WI38 (cell line): ENCODE measurements at regions not wholly inside any gene's neighbourhood (a gene's known extent, or its start where the extent isn't known, plus 50 kb on each side); places are given as distances from the start of the nearest gene placed in this dataset.

Experiments
- H3K4me3 ChIP-seq: 2 replicates; pipeline ENCODE4 v1.5.1; 2011; ENCODE audit warnings: low read depth, mild to moderate bottlenecking, control low read depth, low read length
- CTCF ChIP-seq: IDR thresholded peaks from 2 replicates; pipeline ENCODE4 v1.5.1; 2012; ENCODE audit warnings: low read depth, mild to moderate bottlenecking, control low read depth, low read length

- no peak overlapping the region for H3K4me3 ChIP-seq
- no peak for TF ChIP-seq CTCF
These were observed 380.8 kb upstream of the MEIS2 start for GRCh38 chr15:37481126-37481525.

- H3K4me3 ChIP-seq: no peak overlapping the region
- TF ChIP-seq CTCF: no peak
These were observed 383.4 kb upstream of the MEIS2 start for GRCh38 chr15:37483779-37484178.

- TF ChIP-seq CTCF: no peak
- H3K4me3 ChIP-seq: no peak overlapping the region
These were observed 384.7 kb upstream of the MEIS2 start for GRCh38 chr15:37485056-37485455.

GRCh38 chr15:37490707-37491106, 390.4 kb upstream of the MEIS2 start:
- no peak overlapping the region for H3K4me3 ChIP-seq
- no peak for TF ChIP-seq CTCF

- no peak for TF ChIP-seq CTCF
- H3K4me3 ChIP-seq: no peak overlapping the region
These were observed 416.3 kb upstream of the MEIS2 start for GRCh38 chr15:37516621-37517020.

- no peak overlapping the region for H3K4me3 ChIP-seq
- no peak for TF ChIP-seq CTCF
These were observed 417.0 kb upstream of the MEIS2 start for GRCh38 chr15:37517191-37517895.

GRCh38 chr15:37518436-37518835, 416.0 kb upstream of the TMCO5A start:
- no peak for TF ChIP-seq CTCF
- H3K4me3 ChIP-seq: no peak overlapping the region
